Midbrain (tissue), 1 donor: ENCODE measurements at regions not wholly inside any gene's neighbourhood (a gene's known extent, or its start where the extent isn't known, plus 50 kb on each side); places are given as distances from the start of the nearest gene placed in this dataset.
"Not testable (repeated sequence)": the region's sequence is repeated elsewhere in the genome, so short reads cannot be mapped to it uniquely, and the experiment has no call there.

Experiments
- DNase-seq: peaks from one replicate; lab custom pipeline; 2025; lab: John Stamatoyannopoulos, UW

- DNase-seq = no peak
These were observed 54.9 kb upstream of the ZNF678 start for GRCh38 chr1:227508431-227508830.

GRCh38 chr1:227506490-227507393 is 56.6 kb upstream of the ZNF678 start:
- DNase-seq = not testable (repeated sequence)

GRCh38 chr1:227496045-227496444 is 67.3 kb upstream of the ZNF678 start:
- DNase-seq = not testable (repeated sequence)

- not testable (repeated sequence) for DNase-seq
These were observed 69.3 kb upstream of the ZNF678 start for GRCh38 chr1:227493863-227494551.

GRCh38 chr1:227490478-227490877 is 72.9 kb upstream of the ZNF678 start:
- no peak for DNase-seq

DNA sequence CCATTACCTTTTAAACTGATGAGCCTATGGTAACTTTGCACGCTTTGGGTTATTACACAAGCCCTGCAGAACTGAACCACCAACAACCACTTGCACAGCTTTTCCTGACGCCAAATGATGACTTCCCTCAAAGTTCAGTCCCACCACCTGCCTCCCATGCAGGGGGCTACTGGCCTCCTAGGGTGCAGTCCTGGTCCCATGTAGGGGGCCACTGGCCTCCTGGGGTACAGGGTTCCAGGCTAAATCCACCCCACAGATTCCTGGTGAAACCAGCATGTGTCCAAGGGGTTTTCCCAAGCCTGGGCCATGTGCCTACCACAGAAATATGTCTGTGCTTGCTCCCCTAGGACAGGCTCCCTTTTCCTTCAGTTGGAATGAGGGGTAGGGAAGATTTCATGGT is 73.4 kb upstream of the ZNF678 start:
- DNase-seq = no peak

DNA sequence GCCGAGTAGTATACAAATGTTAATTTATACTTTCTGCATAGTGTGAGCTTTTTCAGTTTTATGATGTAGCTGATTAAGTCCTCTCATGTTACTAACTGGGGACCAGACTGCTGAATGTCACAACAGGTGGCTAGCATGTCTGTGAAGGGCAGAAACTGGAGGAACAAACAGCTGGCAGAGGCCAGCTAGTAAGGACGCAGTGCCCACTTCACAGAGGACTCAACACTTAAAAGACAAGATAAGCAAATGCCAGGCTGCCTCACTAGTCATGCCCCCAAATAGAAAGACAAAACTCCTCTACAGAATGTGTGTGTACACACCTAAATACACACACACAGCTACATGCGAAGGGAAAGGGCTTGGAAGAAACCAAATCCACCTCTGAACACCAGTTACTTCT is 73.8 kb upstream of the ZNF678 start:
- no peak for DNase-seq

DNA sequence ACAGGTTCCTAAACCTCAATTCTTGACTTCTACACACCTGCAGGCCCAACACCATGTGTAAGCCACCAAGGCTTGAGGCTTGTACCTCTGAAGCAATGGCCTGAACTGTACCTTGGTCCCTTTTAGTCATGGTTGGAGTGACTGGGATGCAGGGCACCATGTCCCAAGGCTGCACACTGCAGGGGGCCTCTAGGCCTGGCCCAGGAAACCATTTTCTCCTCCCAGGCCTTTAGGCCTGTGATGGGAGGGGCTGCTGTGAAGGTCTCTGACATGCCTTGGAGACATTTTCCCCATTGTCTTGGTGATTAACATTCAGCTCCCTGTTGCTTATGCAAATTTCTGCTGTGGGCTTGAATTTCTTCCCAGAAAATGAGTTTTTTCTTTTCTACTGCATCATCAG is 75.8 kb upstream of the ZNF678 start:
- no peak for DNase-seq

DNA sequence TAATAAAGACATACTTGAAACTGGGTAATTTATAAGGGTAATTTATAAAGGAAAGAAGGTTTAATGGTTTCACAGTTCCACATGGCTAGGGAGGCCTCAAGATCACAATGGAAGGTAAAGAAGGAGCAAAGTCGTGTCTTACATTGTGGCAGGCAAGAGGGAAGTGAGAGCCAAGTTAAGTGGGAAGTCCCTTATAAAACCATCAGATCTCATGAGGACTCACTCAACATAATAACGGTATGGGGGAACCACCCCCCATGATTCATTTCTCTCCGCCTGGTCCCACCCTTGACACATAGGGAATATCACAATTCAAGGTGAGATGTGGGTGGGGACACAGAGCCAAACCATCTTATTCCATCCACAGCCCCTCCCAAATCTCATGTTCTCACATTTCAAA is 76.8 kb upstream of the ZNF678 start:
- no peak for DNase-seq

- DNase-seq = no peak
These were observed 81.4 kb upstream of the ZNF678 start for GRCh38 chr1:227482023-227482299.

DNA sequence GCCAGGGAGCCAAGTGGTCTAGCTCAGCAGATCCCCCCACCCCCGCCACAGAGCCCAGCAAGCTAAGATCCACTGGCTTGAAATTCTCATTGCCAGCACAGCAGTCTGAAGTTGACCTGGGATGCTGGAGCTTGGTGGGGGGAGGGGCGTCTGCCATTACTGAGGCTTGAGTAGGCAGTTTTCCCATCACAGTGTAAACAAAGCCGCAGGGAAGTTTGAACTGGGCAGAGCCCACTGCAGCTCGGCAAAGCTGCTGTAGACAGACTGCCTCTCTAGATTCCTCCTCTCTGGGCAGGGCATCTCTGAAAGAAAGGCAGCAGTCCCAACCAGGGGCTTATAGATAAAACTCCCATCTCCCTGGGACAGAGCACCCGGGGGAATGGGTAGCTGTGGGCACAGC is 89.3 kb upstream of the ZNF678 start:
- DNase-seq = not testable (repeated sequence)

DNA sequence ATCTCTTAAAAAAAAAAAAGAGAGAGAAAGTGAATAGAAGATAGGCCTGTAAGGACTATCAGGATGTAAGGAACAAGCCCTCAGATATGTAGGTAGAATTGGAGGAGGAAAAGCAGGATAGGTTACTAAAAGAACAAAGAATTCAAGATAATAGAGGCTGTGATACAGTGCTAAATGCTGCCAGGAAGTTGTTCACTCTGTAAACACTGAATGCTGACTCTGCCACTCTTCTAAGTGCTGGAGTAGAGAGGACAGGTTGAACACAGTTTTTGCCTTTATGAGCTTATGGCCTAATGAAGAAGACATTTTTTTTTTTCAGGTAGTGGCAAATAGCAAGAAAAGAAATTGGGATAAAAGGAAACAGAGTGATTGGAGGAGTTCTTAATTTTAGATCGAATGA is 90.6 kb upstream of the ZNF678 start:
- DNase-seq = no peak

DNA sequence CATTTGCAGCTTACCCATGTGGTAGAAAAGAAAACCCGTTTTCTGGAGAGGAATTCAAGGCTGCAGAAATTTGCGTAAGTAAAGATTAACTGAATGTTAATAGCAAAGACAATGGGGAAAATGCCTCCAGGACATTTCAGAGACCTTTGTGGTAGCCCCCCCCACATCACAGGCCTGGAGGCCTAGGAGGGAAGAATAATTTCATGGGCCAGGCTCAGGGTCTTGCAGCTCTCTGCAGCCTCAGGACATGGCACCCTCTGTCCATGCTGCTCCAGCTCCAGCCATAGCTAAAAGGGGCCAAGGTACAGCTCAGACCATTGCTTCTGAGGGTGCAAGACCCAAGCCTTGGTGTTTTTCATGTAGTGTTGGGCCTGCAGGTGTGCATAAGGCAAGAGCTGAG is 92.7 kb upstream of the ZNF678 start:
- DNase-seq = no peak

DNA sequence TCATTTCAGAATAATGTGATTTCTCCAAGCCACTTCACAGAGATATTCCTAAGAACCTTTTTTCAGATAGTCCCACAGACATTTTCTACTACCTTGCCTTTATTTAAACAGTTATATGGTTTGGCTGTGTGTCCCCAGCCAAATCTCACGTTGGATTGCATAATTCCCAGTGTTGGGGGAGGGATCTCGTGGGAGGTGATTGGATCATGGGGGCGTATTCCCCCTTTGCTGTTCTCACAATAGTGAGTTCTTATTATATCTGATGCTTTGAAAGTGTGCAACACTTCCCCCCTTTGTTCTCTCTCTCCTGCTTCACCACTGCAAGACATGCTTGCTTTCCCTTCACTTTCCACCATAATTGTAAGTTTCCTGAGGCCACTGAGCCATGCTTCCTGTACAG is 93.6 kb upstream of the ZNF678 start:
- no peak for DNase-seq

DNA sequence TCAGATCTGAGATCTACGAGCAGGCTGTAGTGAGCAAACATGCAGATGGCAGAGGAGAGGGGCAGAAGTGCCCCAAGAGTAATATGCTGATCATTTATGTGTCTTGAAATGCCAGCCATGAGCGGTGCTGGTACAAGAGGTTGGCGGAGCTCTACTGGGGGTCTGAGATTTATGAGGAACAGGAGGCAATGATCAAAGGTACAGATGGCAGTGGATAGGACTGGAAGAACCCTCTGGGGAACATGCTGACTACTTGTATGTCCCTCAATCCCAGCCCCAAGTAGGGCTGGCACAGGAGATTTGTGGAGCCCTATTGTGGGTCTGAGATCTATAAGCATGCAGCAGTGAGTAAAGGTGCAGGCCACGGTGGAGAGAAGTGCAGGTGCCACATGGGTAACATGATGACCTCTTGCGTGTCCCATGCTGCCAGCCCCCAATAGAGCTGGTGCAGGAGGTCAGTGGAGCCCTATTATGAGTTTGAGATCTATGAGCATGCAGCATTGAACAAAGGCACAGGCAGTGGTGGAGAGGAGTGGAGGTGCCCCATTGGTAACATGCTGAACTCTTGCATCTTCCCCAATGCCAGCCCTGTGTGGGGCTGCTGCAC is 97.2 kb upstream of the ZNF678 start:
- DNase-seq = no peak

- DNase-seq = no peak
These were observed 98.1 kb upstream of the ZNF678 start for GRCh38 chr1:227465256-227465655.

GRCh38 chr1:227459977-227460376 is 103.4 kb upstream of the ZNF678 start:
- DNase-seq = no peak

GRCh38 chr1:227459326-227459841 is 104.0 kb upstream of the ZNF678 start:
- no peak for DNase-seq

GRCh38 chr1:227454686-227455085 is 108.7 kb upstream of the ZNF678 start:
- DNase-seq = no peak

- no peak for DNase-seq
These were observed 109.6 kb upstream of the ZNF678 start for GRCh38 chr1:227453631-227454355.

- no peak for DNase-seq
These were observed 111.4 kb upstream of the ZNF678 start for GRCh38 chr1:227451954-227452353.

- DNase-seq = no peak
These were observed 112.3 kb upstream of the ZNF678 start for GRCh38 chr1:227451057-227451456.
